ENCODE measurements at regions not wholly inside any gene's neighbourhood (a gene's known extent, or its start where the extent isn't known, plus 50 kb on each side); places are given as distances from the start of the nearest gene placed in this dataset.

DNA sequence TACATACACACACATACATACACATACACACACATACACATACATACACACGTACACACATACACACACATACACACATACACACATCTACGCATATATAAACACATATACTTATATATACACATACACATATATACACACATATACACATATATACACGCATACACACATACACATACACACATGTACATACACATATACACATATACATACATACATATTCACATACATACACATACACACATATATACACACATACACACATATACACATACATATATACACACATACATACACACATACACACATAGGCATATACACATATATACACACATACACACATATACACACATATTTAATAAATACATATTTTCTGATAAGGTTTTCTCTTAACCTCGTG is 324.0 kb downstream of the RPS6KC1 start:
- DNase-seq = no peak

- DNase-seq = no peak
Observed at GRCh38 chr1:213376862-213377372, 325.9 kb downstream of the RPS6KC1 start.

DNA sequence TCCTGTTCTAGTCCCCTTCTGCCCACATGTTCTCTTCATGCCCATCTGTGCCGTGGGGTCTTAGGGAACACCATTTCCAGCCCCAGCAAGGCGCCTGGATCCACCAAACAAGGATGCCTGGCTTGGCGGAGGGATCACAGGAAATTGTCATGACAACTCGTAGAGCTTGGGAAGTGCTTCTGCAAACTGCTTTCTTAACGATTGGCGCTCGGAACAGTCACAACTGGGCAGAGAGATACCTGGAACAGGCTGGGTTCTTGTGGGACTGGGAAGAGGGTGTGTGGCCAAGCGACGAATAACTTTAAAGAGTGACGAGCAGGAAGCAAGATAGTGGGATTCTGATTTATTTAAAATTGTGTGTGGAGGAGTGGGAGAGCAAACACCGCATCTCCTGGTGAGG is 329.8 kb downstream of the RPS6KC1 start:
- DNase-seq = no peak

DNA sequence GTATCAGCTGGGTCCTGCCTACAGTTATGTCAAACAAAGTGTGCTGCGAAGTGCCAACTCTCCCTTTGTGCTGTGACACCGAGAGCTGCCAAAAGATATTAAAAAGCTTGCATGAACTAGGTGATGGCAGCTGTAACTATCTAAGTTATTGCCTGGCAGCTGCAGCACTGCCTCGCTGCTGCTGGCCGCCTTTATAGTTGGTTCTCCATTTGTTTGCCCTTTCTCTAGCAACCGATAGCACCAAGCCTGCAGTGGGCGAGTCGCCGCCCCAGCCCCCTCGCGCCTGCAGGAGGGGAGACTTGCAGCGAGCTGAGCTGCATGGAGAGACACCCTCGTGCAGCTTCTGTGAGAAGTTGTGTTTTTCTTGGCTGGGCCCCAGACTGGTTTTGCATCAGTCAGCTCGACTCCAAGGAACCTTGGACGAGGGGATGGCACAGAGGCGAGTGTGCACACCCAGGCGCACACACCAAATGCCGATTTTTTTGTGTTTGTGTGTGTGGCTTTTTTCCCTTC is 330.6 kb downstream of the RPS6KC1 start:
- DNase-seq = peak; percentile 68

DNA sequence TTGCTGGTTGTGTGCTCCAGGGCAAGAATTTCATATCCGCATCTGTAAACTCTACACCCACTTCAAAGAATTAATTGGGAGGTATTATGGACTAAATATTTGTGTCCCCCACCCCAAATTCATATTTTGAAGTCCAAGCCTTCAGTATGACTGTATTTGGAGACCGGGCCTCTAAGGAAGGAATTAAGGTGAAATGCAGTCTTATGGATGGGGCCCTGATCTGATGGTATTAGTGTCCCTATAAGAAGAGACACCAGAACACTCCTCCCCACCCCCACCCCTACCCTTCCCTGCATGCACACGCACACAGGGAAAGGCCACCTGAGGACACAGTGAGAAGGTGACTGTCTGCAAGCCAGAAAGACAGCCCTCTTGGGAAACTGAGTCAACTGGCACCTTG is 332.4 kb downstream of the RPS6KC1 start:
- no peak for DNase-seq

DNA sequence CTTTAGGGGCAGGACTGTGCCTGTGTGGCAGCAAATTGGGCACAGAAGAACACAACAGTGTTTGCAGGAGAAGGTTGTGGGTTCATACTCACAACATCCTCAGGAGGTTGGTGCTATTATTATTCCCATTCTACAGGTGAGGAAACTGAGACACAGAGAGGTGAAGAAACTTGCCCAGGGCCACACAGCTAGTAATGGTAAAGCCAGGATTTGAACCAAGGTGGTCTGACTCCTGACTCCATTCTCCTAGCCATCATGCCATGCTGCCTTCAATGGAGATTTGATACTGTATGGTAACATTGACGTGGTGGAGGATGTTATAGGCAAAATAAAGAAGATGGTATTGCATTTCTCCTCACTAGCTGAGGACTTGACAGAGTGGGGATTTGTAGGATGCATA is 334.2 kb downstream of the RPS6KC1 start:
- no peak for DNase-seq

- DNase-seq = no peak
Observed at GRCh38 chr1:213385806-213386324, 334.8 kb downstream of the RPS6KC1 start.

DNA sequence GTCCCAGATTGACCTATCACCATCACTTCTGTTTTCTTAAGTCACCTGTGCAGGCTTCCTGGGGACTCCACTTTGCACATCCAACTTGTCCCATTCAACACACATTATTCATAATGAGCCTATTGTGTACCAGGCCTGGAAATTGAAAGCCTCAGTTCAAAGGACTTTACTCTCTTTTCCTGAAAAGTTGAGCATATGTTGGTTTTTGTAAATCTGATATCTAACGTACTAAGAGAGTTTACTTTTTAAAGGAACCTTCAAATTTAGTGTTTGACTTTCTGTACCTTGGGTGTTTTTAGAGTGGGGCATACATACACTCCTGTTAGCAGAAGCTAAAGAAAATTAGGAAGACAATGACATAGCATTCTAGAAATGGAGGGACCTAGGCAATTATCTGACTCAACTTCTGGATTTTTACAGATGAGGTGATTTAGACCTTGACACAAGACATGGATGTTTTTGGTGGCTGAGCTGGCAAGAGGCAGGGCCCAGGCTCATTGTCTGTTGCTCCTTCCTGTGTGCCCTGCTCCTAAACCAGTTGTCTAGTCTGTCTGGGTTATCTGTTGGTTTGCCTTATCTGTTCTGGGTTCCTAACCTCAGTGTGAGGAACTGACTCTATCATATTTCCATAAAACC is 336.5 kb downstream of the RPS6KC1 start:
- DNase-seq = no peak

DNA sequence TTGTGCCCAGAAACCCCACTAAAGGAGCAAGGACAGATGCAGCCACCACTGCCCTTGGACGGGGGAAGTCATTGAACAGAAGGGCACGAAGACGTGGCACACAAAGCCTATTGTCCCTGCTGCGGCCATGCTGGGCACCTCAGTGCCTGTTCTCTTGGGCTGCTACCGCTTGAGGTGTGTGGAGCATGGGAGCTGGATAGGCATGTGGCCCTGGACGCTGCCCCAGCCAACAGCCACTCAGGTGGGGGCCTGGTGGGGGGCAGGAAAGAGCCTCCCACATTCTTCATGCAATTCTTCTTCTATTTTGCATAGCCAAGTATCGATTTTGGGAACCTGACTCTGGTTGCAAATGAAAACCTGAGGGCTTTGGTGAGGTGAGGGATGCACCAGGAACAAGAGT is 337.2 kb downstream of the RPS6KC1 start:
- no peak for DNase-seq

- no peak for DNase-seq
Observed at GRCh38 chr1:213389061-213389581, 338.1 kb downstream of the RPS6KC1 start.

- no peak for DNase-seq
Observed at GRCh38 chr1:213391445-213391844, 340.4 kb downstream of the RPS6KC1 start.

GRCh38 chr1:213393860-213394259 is 342.8 kb downstream of the RPS6KC1 start:
- no peak for DNase-seq

- DNase-seq = no peak
Observed at GRCh38 chr1:213394837-213395236, 343.8 kb downstream of the RPS6KC1 start.

DNA sequence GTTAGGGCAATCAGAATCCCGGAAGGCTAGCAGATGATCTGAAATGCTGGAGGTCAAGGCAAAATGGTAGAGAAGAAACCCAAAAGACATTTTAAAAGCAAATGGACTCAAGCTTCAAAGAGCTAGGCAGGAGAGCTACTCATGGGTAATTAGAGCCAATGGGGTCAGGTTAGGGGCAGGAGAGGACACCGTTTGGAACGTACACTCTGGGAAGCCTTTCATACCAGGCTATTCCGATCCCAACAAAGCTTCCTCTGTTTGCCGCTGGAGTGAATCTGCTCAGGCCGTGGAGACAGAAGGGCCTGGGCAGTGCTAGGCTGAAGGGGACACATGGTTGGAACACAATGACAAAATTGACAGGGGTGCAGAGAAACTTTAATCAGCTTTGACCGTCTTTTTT is 346.6 kb downstream of the RPS6KC1 start:
- DNase-seq = no peak

GRCh38 chr1:213399695-213400094 is 348.7 kb downstream of the RPS6KC1 start:
- DNase-seq = no peak

GRCh38 chr1:213409208-213409631 is 358.2 kb downstream of the RPS6KC1 start:
- no peak for DNase-seq

GRCh38 chr1:213409971-213410370 is 358.9 kb downstream of the RPS6KC1 start:
- no peak for DNase-seq

DNA sequence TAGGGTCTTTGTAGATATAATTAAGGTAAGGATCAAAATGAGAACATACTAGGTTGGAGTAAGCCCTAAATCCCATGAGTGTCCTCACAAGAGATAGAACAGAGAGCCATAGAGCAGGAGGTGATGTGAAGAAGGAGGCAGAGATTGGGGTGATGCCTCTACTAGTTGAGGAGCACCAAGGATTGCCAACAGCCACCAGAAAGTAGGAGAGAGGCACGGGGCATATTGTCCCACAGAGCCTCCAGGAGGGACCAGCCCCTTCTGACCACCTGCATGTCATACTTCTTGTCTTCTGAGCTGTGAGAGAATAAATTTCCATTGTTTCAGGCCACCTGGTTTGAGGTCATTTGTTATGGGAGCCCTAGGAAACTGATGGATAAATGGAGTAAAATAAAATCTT is 363.3 kb downstream of the RPS6KC1 start:
- DNase-seq = no peak

- DNase-seq = no peak
Observed at GRCh38 chr1:213414911-213415310, 363.9 kb downstream of the RPS6KC1 start.

DNA sequence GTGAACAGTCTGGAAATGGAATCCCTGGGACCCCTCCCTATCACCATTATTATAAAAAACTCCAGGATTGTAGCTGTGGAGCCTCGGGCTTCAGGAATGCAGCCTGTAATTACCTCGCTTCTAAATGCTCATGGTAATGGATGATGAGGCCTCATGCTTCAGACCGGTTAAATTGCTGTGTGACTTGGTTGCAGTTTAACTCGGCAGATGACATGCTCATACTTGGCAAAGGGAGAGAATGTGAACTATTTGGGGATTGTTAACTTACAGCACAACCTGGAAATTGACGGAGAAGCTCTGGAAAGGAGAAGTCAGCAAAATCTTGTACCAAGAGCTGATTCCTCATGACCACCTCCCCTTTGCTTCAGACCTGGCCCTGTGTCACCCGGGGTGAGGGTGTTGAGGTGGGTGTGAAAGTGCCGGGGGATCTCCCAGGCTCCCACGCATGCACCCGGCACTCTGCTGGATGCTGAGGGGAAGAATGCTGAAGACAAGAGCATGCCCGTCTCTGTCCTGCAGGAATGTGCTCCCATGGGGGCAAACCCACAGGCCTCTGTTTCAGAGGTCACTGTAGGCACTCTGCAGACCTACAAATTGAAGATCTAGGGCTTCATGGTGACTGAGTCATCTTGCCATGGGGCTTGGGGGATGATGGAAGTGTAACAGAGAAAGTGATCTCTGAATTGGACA is 364.8 kb downstream of the RPS6KC1 start:
- no peak for DNase-seq

DNA sequence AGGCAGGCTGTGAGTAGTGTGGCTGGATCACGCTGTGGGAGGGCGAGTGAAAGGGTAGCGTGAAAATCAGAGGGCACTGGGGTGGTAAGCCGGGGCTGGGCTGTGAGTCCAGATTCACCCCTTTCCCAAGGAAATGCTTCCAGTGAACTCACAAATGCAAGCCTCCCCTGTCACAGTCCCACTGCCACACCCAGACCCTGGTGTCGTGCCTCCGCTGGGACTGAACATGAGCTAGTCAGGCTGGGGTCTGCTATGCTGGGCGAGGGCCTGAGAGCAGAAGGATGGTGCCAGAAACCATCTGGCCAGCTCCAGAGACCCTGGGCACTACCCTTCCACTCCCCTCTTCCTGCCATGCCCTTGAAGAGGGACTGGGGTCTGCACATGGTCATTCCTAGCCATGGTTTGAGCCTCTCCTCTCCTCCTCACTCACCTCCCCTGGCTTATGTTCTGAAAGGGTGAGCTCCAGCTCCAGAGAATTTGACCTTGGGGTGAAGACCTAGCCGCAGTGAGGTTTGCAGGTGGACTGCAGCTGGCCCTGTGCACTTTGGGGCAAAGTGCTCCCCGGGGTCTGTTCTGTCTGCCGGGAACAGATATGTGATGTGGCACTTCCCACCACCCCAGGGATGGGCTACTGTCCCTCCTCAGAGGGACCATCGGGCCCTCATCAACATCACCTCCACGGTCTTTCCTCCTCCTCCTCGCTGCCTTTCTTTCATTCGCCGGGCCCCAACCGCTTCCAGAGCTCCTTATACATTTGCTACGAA is 365.6 kb downstream of the RPS6KC1 start:
- DNase-seq = no peak

- no peak for DNase-seq
Observed at GRCh38 chr1:213417225-213417820, 366.3 kb downstream of the RPS6KC1 start.

GRCh38 chr1:213417846-213418245 is 366.8 kb downstream of the RPS6KC1 start:
- no peak for DNase-seq
